ENCODE measurements at regions not wholly inside any gene's neighbourhood (a gene's known extent, or its start where the extent isn't known, plus 50 kb on each side); places are given as distances from the start of the nearest gene placed in this dataset.

GRCh38 chr1:239507826-239508225, 121.5 kb downstream of the CHRM3 start:
- POLR2A ChIA-PET = interaction anchor here (0.6 kb wide), 1 partner anchor 76 kb away, joined by 7 read pairs; no protein-coding TSS in a partner anchor
- intact Hi-C loops (cut with micrococcal nuclease) = no loop called here

GRCh38 chr1:239511875-239512274, 125.5 kb downstream of the CHRM3 start:
- H3K27me3 Mint-ChIP-seq = no peaks in the 10 kb centered on the region
- CTCF ChIA-PET = no interaction called here

More at GRCh38 chr1:239507826-239508225, 121.5 kb downstream of the CHRM3 start:
- Mint-ChIP-seq H3K36me3 (ENCODE audit: low read depth) (no peaks in the 10 kb centered on the region), H3K27ac (no peak overlapping the region), H3K4me3 (no peak overlapping the region), H3K27me3 (no peaks in the 10 kb centered on the region), H3K9me3 (peaks cover 22% of the 10 kb centered on the region), H3K4me1 (no peaks in the 10 kb centered on the region)
- no peak for TF ChIP-seq CTCF (IDR thresholded peaks at IDR 0.05)
- no peak for ATAC-seq (ENCODE audit: low read depth)
- DNase-seq = no peak
- CTCF ChIA-PET = no interaction called here

GRCh38 chr1:239516579-239516978, 130.2 kb downstream of the CHRM3 start:
- no peak for TF ChIP-seq CTCF (IDR thresholded peaks at IDR 0.05)
- no peak for ATAC-seq (ENCODE audit: low read depth)
- intact Hi-C loops (cut with micrococcal nuclease) = no loop called here
- Mint-ChIP-seq H3K27me3 (no peaks in the 10 kb centered on the region), H3K4me1 (no peaks in the 10 kb centered on the region), H3K9me3 (no peaks in the 10 kb centered on the region), H3K27ac (no peak overlapping the region), H3K4me3 (no peak overlapping the region), H3K36me3 (ENCODE audit: low read depth) (no peaks in the 10 kb centered on the region)
- no peak for DNase-seq
- CTCF ChIA-PET = no interaction called here
- POLR2A ChIA-PET = no interaction called here

More at GRCh38 chr1:239511875-239512274, 125.5 kb downstream of the CHRM3 start:
- peaks cover 7% of the 10 kb centered on the region for H3K9me3 Mint-ChIP-seq
- no peak overlapping the region for H3K27ac Mint-ChIP-seq
- intact Hi-C loops (cut with micrococcal nuclease) = no loop called here
- no peak for DNase-seq
- TF ChIP-seq CTCF (IDR thresholded peaks at IDR 0.05) = no peak
- no peak overlapping the region for H3K4me3 Mint-ChIP-seq
- no peak for ATAC-seq (ENCODE audit: low read depth)
- POLR2A ChIA-PET = no interaction called here
- no peaks in the 10 kb centered on the region for H3K36me3 Mint-ChIP-seq (ENCODE audit: low read depth)
- no peaks in the 10 kb centered on the region for H3K4me1 Mint-ChIP-seq

GRCh38 chr1:239526391-239526790, 140.0 kb downstream of the CHRM3 start:
- no peaks in the 10 kb centered on the region for H3K4me1 Mint-ChIP-seq

GRCh38 chr1:239527051-239527693, 140.8 kb downstream of the CHRM3 start:
- no peaks in the 10 kb centered on the region for H3K4me1 Mint-ChIP-seq
- H3K27ac Mint-ChIP-seq = no peak overlapping the region
- ChIA-PET CTCF (no interaction called here), POLR2A (no interaction called here)
- H3K4me3 Mint-ChIP-seq = no peak overlapping the region
- TF ChIP-seq CTCF (IDR thresholded peaks at IDR 0.05) = no peak
- no peak for ATAC-seq (ENCODE audit: low read depth)
- DNase-seq = no peak
- no peaks in the 10 kb centered on the region for H3K9me3 Mint-ChIP-seq
- intact Hi-C loops (cut with micrococcal nuclease) = no loop called here
- no peaks in the 10 kb centered on the region for H3K27me3 Mint-ChIP-seq
- H3K36me3 Mint-ChIP-seq (ENCODE audit: low read depth) = no peaks in the 10 kb centered on the region

More at GRCh38 chr1:239526391-239526790, 140.0 kb downstream of the CHRM3 start:
- no peak for ATAC-seq (ENCODE audit: low read depth)
- no peaks in the 10 kb centered on the region for H3K9me3 Mint-ChIP-seq
- no peaks in the 10 kb centered on the region for H3K36me3 Mint-ChIP-seq (ENCODE audit: low read depth)
- DNase-seq = no peak
- H3K27me3 Mint-ChIP-seq = no peaks in the 10 kb centered on the region
- TF ChIP-seq CTCF (IDR thresholded peaks at IDR 0.05) = no peak
- POLR2A ChIA-PET = no interaction called here
- H3K27ac Mint-ChIP-seq = no peak overlapping the region
- CTCF ChIA-PET = no interaction called here
- no peak overlapping the region for H3K4me3 Mint-ChIP-seq
- intact Hi-C loops (cut with micrococcal nuclease) = no loop called here

Measured in activated B cell treated with CpG ODN at 0.5 μM for 24 hours (primary cell).